M059J (cell line): ENCODE measurements at regions not wholly inside any gene's neighbourhood (a gene's known extent, or its start where the extent isn't known, plus 50 kb on each side); places are given as distances from the start of the nearest gene placed in this dataset.
"Not testable (repeated sequence)": the region's sequence is repeated elsewhere in the genome, so short reads cannot be mapped to it uniquely, and the experiment has no call there.

ENCODE experiments used
- DNase-seq: peaks from one replicate; pipeline ENCODE4 v3.0.0-alpha.2; 2012; ENCODE audit warnings: low read depth

DNA sequence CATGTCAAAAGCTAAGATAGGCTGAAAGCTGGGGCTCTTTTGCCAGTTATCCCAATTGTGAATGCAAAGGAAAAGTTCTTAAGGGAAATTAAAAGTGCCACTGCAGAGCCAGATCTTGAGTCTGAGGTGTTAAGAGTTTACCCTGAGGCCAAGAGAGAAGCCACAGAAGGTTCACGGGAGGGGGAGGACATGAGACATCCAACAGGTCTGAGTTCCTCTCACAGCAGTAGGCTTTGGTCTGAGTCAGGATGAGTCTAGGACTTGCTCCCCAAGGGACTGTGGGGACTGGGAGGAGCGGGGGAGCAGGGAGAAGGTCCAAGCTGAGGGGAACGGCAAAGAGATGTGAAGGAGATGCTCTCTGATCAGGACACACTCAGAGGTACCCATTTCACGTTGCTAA is 411.2 kb upstream of the CAMK1G start:
- DNase-seq = peak; percentile 97

DNA sequence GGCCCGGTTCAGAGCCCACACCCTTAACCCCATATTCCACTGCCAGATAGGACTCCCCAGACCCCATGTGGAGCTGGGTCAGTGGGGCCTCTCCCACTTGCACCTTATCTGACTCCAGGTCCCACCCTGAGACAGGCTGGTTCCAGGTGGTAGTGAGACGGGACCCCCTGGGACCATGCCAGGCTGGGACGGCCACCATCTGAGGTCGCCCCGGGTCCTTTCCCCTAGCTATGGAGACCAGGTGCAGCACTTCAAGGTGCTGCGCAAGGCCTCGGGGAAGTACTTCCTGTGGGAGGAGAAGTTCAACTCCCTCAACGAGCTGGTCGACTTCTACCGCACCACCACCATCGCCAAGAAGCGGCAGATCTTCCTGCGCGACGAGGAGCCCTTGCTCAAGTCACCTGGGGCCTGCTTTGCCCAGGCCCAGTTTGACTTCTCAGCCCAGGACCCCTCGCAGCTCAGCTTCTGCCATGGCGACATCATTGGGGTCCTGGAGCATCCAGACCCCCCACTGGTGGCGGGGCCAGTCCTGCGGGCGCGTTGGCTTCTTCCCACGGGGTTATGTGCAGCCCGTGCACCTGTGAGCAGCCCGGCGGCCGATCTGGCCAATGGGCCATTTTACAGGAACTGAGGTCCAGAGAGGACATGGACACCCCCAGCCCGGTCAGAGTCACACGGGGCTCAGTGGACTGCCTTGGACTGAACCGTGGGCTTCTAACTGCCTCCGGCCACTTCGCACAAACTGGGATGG is 410.5 kb upstream of the CAMK1G start:
- DNase-seq = not testable (repeated sequence)

DNA sequence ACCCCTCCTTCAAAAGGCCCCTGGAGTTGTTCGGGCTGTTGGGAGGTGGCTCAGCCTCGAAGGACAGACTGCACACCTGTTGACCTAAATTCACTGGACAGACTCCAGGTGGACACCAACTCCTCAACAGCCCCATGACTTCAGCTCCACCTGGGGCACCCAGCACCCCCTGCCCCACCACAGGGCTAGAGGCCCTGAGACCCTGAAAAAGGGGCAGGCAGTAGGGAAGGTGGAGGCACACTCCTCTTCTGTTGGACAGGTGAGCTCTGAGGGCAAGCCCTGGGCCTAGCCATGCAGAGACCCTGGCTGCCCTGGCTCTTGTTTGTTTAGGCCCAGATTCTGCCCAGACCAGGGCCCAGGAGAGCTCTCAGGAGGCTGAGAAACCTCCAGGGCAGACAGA is 409.7 kb upstream of the CAMK1G start:
- not testable (repeated sequence) for DNase-seq

GRCh38 chr1:209176866-209177430 is 406.6 kb upstream of the CAMK1G start:
- DNase-seq = no peak

GRCh38 chr1:209183195-209183594 is 400.3 kb upstream of the CAMK1G start:
- DNase-seq = no peak

- DNase-seq = no peak
Observed at GRCh38 chr1:209187589-209187988, 395.9 kb upstream of the CAMK1G start.

GRCh38 chr1:209190591-209191261 is 392.8 kb upstream of the CAMK1G start:
- DNase-seq = peak; percentile 71

- DNase-seq = no peak
Observed at GRCh38 chr1:209191262-209191634, 392.3 kb upstream of the CAMK1G start.

- no peak for DNase-seq
Observed at GRCh38 chr1:209196140-209196539, 387.4 kb upstream of the CAMK1G start.

GRCh38 chr1:209198961-209199750 is 384.4 kb upstream of the CAMK1G start:
- DNase-seq = no peak

GRCh38 chr1:209199822-209200221 is 383.7 kb upstream of the CAMK1G start:
- DNase-seq = peak; percentile 57

- not testable (repeated sequence) for DNase-seq
Observed at GRCh38 chr1:209202321-209202720, 381.2 kb upstream of the CAMK1G start.

DNA sequence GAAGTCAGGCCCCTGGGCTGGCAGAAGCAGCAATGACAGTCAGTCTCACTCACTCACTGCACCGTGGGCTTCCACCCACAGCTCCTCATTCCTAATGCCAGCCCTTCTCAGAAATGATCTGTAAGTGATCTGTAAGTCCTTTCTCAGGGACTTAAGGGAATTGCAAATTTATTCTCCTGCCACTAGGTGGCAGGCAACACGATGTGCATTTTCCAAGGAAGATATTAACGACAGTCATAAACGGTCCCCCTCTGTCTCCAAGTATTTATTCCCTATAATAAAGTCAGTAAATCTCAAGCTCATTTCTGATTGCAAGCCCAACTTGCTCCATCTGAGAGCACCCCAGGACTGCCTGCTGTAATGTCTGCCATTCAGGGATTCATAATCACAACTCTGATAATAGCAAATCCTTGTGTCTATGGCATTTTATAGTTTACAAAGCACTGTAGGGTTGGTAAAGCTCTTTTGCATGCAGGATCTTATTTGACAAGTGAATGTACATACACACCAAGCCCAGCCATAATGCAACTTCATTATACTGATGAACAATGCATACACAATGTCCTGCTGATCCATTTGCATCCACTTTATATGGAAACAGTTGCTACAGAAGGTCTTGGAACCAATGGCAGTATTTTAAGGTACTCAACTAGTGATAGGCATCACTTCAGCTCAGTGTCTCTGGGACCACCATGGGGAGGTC is 380.5 kb upstream of the CAMK1G start:
- DNase-seq = peak; percentile 76

DNA sequence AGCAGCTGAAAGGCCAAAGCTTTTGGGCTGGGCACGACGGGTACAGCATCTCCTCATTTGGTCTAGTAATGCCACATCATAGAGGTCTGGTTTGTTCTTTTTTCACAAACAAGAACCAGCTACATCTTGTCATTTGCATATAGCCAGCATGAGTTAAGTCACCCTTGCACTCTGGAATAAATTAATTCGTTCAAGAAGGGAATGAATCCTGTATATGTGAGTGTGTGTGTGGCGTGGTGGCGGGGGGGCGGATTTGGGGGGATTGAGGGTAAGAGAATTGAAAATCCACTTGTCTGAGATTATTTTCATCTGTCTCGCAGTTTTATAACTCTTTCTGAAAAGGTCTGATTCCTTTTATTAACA is 380.0 kb upstream of the CAMK1G start:
- DNase-seq = no peak

GRCh38 chr1:209205039-209205438 is 378.5 kb upstream of the CAMK1G start:
- DNase-seq = no peak

DNA sequence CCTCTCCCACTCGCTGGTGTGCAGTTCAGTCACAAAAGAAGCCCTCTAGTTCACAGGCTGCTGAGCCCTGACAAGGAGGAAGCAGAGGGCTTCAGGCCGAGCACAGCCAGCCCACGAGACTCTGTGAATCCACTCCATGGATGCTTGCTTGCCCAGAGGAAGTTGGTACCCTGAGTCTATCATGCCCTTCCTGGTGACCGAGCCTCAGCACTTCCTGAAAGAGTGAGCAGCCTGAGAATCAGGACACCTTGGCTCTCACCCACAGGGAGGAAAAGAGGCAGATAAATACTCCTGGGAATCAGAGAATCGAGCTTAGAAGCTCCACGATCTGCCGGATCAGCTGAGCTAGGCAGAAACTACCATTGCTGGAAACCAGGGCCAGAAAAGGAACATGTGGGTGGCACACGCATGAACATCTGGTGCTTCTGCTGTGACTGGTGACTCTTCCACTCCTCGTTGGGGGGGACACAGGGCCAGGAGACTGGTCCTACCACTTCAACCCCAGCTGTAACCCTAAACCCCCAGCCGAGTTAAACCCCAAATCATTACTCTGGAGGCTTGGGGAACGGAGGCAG is 376.3 kb upstream of the CAMK1G start:
- DNase-seq = no peak

- DNase-seq = peak; percentile 69
Observed at GRCh38 chr1:209207701-209208286, 375.7 kb upstream of the CAMK1G start.

DNA sequence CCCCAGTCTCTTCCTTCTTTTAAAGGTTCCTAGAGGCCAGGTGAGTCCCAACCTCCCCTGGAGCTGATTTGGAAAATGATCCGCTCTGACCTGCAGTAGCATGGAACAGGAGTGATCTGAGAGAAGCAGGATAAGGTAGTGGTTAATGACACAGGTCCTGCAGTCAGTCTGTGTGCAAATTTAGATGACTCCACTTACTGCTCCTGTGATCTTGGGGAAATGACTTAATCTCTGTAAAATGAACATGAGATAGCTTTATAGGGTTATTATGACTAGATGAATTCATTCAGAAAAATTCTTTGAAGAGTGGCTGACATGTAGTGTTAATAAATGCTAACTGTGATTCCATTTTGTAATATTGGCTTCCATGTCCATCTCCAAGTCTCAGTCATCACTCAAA is 374.9 kb upstream of the CAMK1G start:
- peak; percentile 39 for DNase-seq

GRCh38 chr1:209213989-209214388 is 369.5 kb upstream of the CAMK1G start:
- DNase-seq = no peak

DNA sequence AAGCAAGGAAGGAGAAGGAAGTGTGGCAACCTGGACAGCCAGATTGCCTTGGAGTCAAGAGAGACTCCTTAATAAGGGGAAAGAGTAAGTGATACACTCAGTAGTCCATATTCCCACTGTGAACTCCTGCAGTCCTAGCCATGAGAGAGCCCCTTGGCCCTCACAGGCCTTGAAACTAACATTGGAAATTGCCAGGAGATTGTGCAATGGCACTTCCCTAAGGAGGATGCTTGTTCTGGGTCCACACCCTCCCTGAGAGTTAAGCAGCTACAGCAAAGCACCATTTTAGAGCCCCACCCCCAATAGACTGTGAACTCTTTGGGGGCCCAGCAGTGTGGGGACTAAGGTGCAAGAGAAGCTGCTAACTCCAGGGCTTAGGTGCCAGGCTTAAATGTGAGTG is 367.7 kb upstream of the CAMK1G start:
- no peak for DNase-seq

DNA sequence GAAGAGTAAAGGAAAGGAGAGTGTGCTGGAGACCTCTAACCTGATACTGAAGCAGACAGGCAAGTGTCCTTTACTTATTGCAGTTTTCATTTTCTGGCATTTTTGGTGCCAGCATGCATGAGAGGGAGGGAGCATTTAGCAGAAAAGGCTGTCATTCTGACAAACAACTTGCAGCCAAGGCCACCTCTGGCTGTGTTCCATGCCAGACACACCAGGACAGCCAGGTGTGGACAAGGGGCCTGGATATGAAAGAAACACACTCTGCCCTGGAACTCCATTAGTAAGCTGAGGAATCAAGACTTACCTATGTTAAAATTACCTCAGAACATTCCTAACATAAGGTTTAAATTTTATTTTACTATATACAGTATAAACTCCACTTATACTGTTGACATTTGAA is 365.4 kb upstream of the CAMK1G start:
- no peak for DNase-seq
